T-helper 1 cell treated with Interleukin-12 subunit alpha and Interleukin-12 subunit beta and Interleukin-4 antibody, amounts not matched to agents 30 μg/mL and 1 μg/mL, for 36 hours (primary cell): ENCODE measurements at regions not wholly inside any gene's neighbourhood (a gene's known extent, or its start where the extent isn't known, plus 50 kb on each side); places are given as distances from the start of the nearest gene placed in this dataset.
"Not testable (repeated sequence)": the region's sequence is repeated elsewhere in the genome, so short reads cannot be mapped to it uniquely, and the experiment has no call there.

ENCODE experiments used
- H3K27ac Mint-ChIP-seq: one replicate; pipeline ENCODE4 v1.8.0; 2021; ENCODE audit warnings: mild to moderate bottlenecking, mixed read lengths
- H3K27me3 Mint-ChIP-seq: one replicate; pipeline ENCODE4 v1.8.0; 2021; ENCODE audit warnings: low read depth, mixed read lengths
- H3K36me3 Mint-ChIP-seq: one replicate; pipeline ENCODE4 v1.8.0; 2021; ENCODE audit warnings: low read depth, mixed read lengths
- H3K4me1 Mint-ChIP-seq: one replicate; pipeline ENCODE4 v1.8.0; 2021; ENCODE audit warnings: low read depth, mixed read lengths
- H3K4me3 Mint-ChIP-seq: one replicate; pipeline ENCODE4 v1.8.0; 2021; ENCODE audit warnings: mild to moderate bottlenecking, moderate library complexity, mixed read lengths
- H3K9me3 Mint-ChIP-seq: one replicate; pipeline ENCODE4 v1.8.0; 2021; ENCODE audit warnings: mixed read lengths

- not testable (repeated sequence) for H3K27me3 Mint-ChIP-seq, H3K36me3 Mint-ChIP-seq, H3K4me3 Mint-ChIP-seq, H3K27ac Mint-ChIP-seq, H3K9me3 Mint-ChIP-seq
- H3K4me1 Mint-ChIP-seq, result peaks cover 22% of the 10 kb centered on the region
These were observed 91.8 kb downstream of the PPIAL4G start for GRCh38 chr1:148391323-148391722.

- Mint-ChIP-seq H3K36me3 (peaks cover 2% of the 10 kb centered on the region), H3K4me1 (peaks cover 27% of the 10 kb centered on the region), H3K27me3 (no peaks in the 10 kb centered on the region), H3K9me3 (no peaks in the 10 kb centered on the region), H3K4me3 (peak overlapping the region; percentile 88), H3K27ac (peak overlapping the region; percentile 96)
These were observed 94.1 kb downstream of the PPIAL4G start for GRCh38 chr1:148389027-148389339.

GRCh38 chr1:148388260-148389026 lies 94.7 kb downstream of the PPIAL4G start:
- H3K36me3 Mint-ChIP-seq, result peaks cover 2% of the 10 kb centered on the region
- peaks cover 27% of the 10 kb centered on the region for H3K4me1 Mint-ChIP-seq
- H3K4me3 Mint-ChIP-seq, result peak overlapping the region; percentile 88

GRCh38 chr1:148387949-148388259 lies 95.2 kb downstream of the PPIAL4G start:
- H3K4me3 Mint-ChIP-seq, result peak overlapping the region; percentile 88
- H3K36me3 Mint-ChIP-seq, H3K27me3 Mint-ChIP-seq, H3K9me3 Mint-ChIP-seq: not testable (repeated sequence)
- H3K27ac Mint-ChIP-seq, result peak overlapping the region; percentile 96
- peaks cover 27% of the 10 kb centered on the region for H3K4me1 Mint-ChIP-seq

More at GRCh38 chr1:148388260-148389026, 94.7 kb downstream of the PPIAL4G start:
- no peaks in the 10 kb centered on the region for H3K27me3 Mint-ChIP-seq
- H3K9me3 Mint-ChIP-seq, result no peaks in the 10 kb centered on the region
- peak overlapping the region; percentile 96 for H3K27ac Mint-ChIP-seq

GRCh38 chr1:148387122-148387948 lies 95.8 kb downstream of the PPIAL4G start:
- not testable (repeated sequence) for H3K36me3 Mint-ChIP-seq, H3K9me3 Mint-ChIP-seq, H3K27me3 Mint-ChIP-seq
- peak overlapping the region; percentile 13 for H3K27ac Mint-ChIP-seq
- H3K4me3 Mint-ChIP-seq, result peak overlapping the region; percentile 49
- peaks cover 26% of the 10 kb centered on the region for H3K4me1 Mint-ChIP-seq

- Mint-ChIP-seq H3K9me3 (no peaks in the 10 kb centered on the region), H3K36me3 (peaks cover 2% of the 10 kb centered on the region), H3K27ac (no peak overlapping the region), H3K4me1 (peaks cover 24% of the 10 kb centered on the region), H3K27me3 (no peaks in the 10 kb centered on the region), H3K4me3 (peak overlapping the region; percentile 52)
These were observed 96.5 kb downstream of the PPIAL4G start for GRCh38 chr1:148386617-148387016.

GRCh38 chr1:148386031-148386398 lies 97.1 kb downstream of the PPIAL4G start:
- H3K9me3 Mint-ChIP-seq, H3K27me3 Mint-ChIP-seq, H3K4me3 Mint-ChIP-seq, H3K27ac Mint-ChIP-seq, H3K36me3 Mint-ChIP-seq: not testable (repeated sequence)
- peaks cover 24% of the 10 kb centered on the region for H3K4me1 Mint-ChIP-seq

GRCh38 chr1:148385371-148386030 lies 97.6 kb downstream of the PPIAL4G start:
- Mint-ChIP-seq H3K4me3 (no peak overlapping the region), H3K27ac (no peak overlapping the region), H3K27me3 (no peaks in the 10 kb centered on the region), H3K4me1 (peaks cover 24% of the 10 kb centered on the region), H3K9me3 (no peaks in the 10 kb centered on the region), H3K36me3 (peaks cover 2% of the 10 kb centered on the region)

- no peaks in the 10 kb centered on the region for H3K27me3 Mint-ChIP-seq
- no peak overlapping the region for H3K27ac Mint-ChIP-seq
- H3K4me3 Mint-ChIP-seq, result no peak overlapping the region
- H3K9me3 Mint-ChIP-seq, result no peaks in the 10 kb centered on the region
- peaks cover 2% of the 10 kb centered on the region for H3K36me3 Mint-ChIP-seq
- H3K4me1 Mint-ChIP-seq, result peaks cover 21% of the 10 kb centered on the region
These were observed 99.1 kb downstream of the PPIAL4G start for GRCh38 chr1:148383966-148384365.

GRCh38 chr1:148379697-148380096 lies 103.4 kb downstream of the PPIAL4G start:
- H3K9me3 Mint-ChIP-seq, result no peaks in the 10 kb centered on the region
- H3K36me3 Mint-ChIP-seq, result no peaks in the 10 kb centered on the region
- no peaks in the 10 kb centered on the region for H3K4me1 Mint-ChIP-seq
- no peak overlapping the region for H3K4me3 Mint-ChIP-seq
- H3K27me3 Mint-ChIP-seq, result no peaks in the 10 kb centered on the region
- H3K27ac Mint-ChIP-seq, result no peak overlapping the region

GRCh38 chr1:148379170-148379500 lies 104.0 kb downstream of the PPIAL4G start:
- Mint-ChIP-seq H3K36me3 (no peaks in the 10 kb centered on the region), H3K4me1 (no peaks in the 10 kb centered on the region), H3K27me3 (no peaks in the 10 kb centered on the region), H3K9me3 (no peaks in the 10 kb centered on the region), H3K4me3 (no peak overlapping the region), H3K27ac (no peak overlapping the region)

GRCh38 chr1:148377992-148378391 lies 105.1 kb downstream of the PPIAL4G start:
- H3K4me3 Mint-ChIP-seq, H3K4me1 Mint-ChIP-seq, H3K27me3 Mint-ChIP-seq, H3K9me3 Mint-ChIP-seq, H3K27ac Mint-ChIP-seq, H3K36me3 Mint-ChIP-seq: not testable (repeated sequence)

GRCh38 chr1:148377045-148377444 lies 106.1 kb downstream of the PPIAL4G start:
- H3K36me3 Mint-ChIP-seq, H3K27ac Mint-ChIP-seq, H3K27me3 Mint-ChIP-seq, H3K9me3 Mint-ChIP-seq, H3K4me3 Mint-ChIP-seq: not testable (repeated sequence)
- H3K4me1 Mint-ChIP-seq, result peaks cover 17% of the 10 kb centered on the region

- peaks cover 31% of the 10 kb centered on the region for H3K4me1 Mint-ChIP-seq
- no peaks in the 10 kb centered on the region for H3K36me3 Mint-ChIP-seq
- no peaks in the 10 kb centered on the region for H3K9me3 Mint-ChIP-seq
- no peak overlapping the region for H3K4me3 Mint-ChIP-seq
- H3K27me3 Mint-ChIP-seq, result no peaks in the 10 kb centered on the region
- peak overlapping the region; percentile 66 for H3K27ac Mint-ChIP-seq
These were observed 109.0 kb downstream of the PPIAL4G start for GRCh38 chr1:148374101-148374500.
